A673 (cell line): ENCODE measurements at regions not wholly inside any gene's neighbourhood (a gene's known extent, or its start where the extent isn't known, plus 50 kb on each side); places are given as distances from the start of the nearest gene placed in this dataset.
A peak's percentile ranks its signal among the peaks of the same experiment; 100 is the strongest.

Experiments
- BruUV-seq: library from RNA; stranded (reverse); fragments of 400-500 nt; replicated peaks from 2 replicates; lab custom pipeline; 2021; lab: Mats Ljungman, UMichigan
- CTCF ChIA-PET: fragments of 300-600 bp; sonication (Branson Sonifier 250); formaldehyde crosslinking; loops from one replicate; lab custom pipeline; 2022; ENCODE audit warnings: antibody characterized with exemption; lab: Charles Lee
- POLR2A ChIA-PET: fragments of 300-600 bp; sonication (Branson Sonifier 250); formaldehyde crosslinking; loops from one replicate; lab custom pipeline; 2022; ENCODE audit warnings: antibody characterized with exemption; ENCODE audit not compliant: low non-redundant PET; lab: Charles Lee
- DNase-seq: peaks from one replicate; pipeline ENCODE4 v3.0.0-alpha.2; 2015; ENCODE audit warnings: low spot score
- H3K27ac ChIP-seq: fragments of 200-600 bp; sonication (generic); 2 replicates; pipeline ENCODE4 v1.5.1; 2016; ENCODE audit warnings: mixed run types, low read depth, mild to moderate bottlenecking, mixed read lengths, antibody characterized with exemption, low read length; ENCODE audit not compliant: poor library complexity, severe bottlenecking
- H3K27me3 ChIP-seq: fragments of 200-600 bp; sonication (generic); replicated peaks from 2 replicates; pipeline ENCODE4 v1.6.1; 2017; ENCODE audit warnings: mixed run types, low read depth, mild to moderate bottlenecking, mixed read lengths, antibody characterized with exemption, low read length; ENCODE audit not compliant: insufficient read depth, poor library complexity
- H3K36me3 ChIP-seq: fragments of 200-600 bp; sonication (generic); 2 replicates; pipeline ENCODE4 v1.6.1; 2016; ENCODE audit warnings: mixed run types, mild to moderate bottlenecking, mixed read lengths, antibody characterized with exemption, low read length; ENCODE audit not compliant: insufficient read depth, poor library complexity, severe bottlenecking
- H3K4me1 ChIP-seq: fragments of 200-600 bp; sonication (generic); 2 replicates; pipeline ENCODE4 v1.6.1; 2017; ENCODE audit warnings: mixed run types, mild to moderate bottlenecking, mixed read lengths, antibody characterized with exemption, low read length; ENCODE audit not compliant: insufficient read depth, poor library complexity, severe bottlenecking
- H3K4me3 ChIP-seq: fragments of 200-600 bp; sonication (generic); 2 replicates; pipeline ENCODE4 v1.5.1; 2016; ENCODE audit warnings: low read depth, mixed run types, mild to moderate bottlenecking, mixed read lengths, low read length; ENCODE audit not compliant: poor library complexity, severe bottlenecking
- H3K9me3 ChIP-seq: fragments of 200-600 bp; sonication (generic); 2 replicates; pipeline ENCODE4 v1.6.1; 2016; ENCODE audit warnings: mixed run types, low read depth, mild to moderate bottlenecking, mixed read lengths, antibody characterized with exemption, low read length; ENCODE audit not compliant: poor library complexity, severe bottlenecking
- EZH2 ChIP-seq: fragments of 200-600 bp; sonication (generic); IDR thresholded peaks from 2 replicates; pipeline ENCODE4 v1.6.1; 2017; ENCODE audit warnings: borderline replicate concordance, low read depth, mild to moderate bottlenecking, mixed read lengths, antibody characterized with exemption, low read length; ENCODE audit not compliant: poor library complexity, severe bottlenecking
- intact Hi-C: fragments of 100-400 bp; cut with micrococcal nuclease; formaldehyde crosslinking; loops from one replicate; pipeline ENCODE4 v1.10.0; 2022; ENCODE audit not compliant: unreplicated experiment
- TF ChIP-seq, protein P1 (sequence below): fragments of 300-800, 200-600 bp; sonication (generic); conservative IDR thresholded peaks from 2 replicates; pipeline ENCODE4 v1.5.1; 2017; ENCODE audit warnings: low read depth, mild to moderate bottlenecking, antibody characterized with exemption, low read length, moderate library complexity, mixed read lengths

DNA sequence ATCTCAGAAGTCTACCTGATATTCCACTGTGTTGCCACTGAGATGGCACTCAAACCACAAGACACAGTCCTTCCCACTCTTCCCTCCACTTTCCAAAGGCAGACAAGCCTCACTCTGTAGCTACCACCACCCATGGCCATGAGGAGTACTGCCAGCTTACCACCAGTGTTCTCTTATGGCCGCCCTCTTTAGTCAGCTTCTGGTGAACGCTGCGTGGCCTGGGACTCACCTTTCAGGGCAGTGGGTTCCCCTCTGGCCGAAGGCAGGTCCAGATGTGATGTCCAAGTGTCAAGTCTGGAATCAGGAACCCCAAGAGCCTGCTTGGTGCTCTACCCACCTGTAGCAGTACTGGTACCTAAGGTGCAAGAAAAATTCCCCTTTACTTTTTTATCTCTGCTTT lies 580.8 kb downstream of the LRRIQ3 start:
- ChIA-PET POLR2A (no interaction called here), CTCF (no interaction called here)
- Histone ChIP-seq H3K4me3 (no peak overlapping the region), H3K27ac (no peak overlapping the region), H3K36me3 (no peaks in the 10 kb centered on the region), H3K9me3 (no peaks in the 10 kb centered on the region), H3K27me3 (no peaks in the 10 kb centered on the region), H3K4me1 (no peaks in the 10 kb centered on the region)
- TF ChIP-seq EZH2 = no peak
- TF ChIP-seq, protein P1, sequence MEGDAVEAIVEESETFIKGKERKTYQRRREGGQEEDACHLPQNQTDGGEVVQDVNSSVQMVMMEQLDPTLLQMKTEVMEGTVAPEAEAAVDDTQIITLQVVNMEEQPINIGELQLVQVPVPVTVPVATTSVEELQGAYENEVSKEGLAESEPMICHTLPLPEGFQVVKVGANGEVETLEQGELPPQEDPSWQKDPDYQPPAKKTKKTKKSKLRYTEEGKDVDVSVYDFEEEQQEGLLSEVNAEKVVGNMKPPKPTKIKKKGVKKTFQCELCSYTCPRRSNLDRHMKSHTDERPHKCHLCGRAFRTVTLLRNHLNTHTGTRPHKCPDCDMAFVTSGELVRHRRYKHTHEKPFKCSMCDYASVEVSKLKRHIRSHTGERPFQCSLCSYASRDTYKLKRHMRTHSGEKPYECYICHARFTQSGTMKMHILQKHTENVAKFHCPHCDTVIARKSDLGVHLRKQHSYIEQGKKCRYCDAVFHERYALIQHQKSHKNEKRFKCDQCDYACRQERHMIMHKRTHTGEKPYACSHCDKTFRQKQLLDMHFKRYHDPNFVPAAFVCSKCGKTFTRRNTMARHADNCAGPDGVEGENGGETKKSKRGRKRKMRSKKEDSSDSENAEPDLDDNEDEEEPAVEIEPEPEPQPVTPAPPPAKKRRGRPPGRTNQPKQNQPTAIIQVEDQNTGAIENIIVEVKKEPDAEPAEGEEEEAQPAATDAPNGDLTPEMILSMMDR = no peak
- intact Hi-C loops = no loop called here
- no peak for DNase-seq
- BruUV-seq = no TSS peak

GRCh38 chr1:73611681-73612080 lies 586.3 kb downstream of the LRRIQ3 start:
- CTCF ChIA-PET = no interaction called here
- Histone ChIP-seq H3K36me3 (no peaks in the 10 kb centered on the region), H3K4me1 (no peaks in the 10 kb centered on the region), H3K27ac (no peak overlapping the region), H3K4me3 (no peak overlapping the region), H3K27me3 (peaks cover 7% of the 10 kb centered on the region), H3K9me3 (no peaks in the 10 kb centered on the region)
- TF ChIP-seq, protein P1 = no peak
- TF ChIP-seq EZH2 = no peak
- DNase-seq = no peak
- intact Hi-C loops = no loop called here
- POLR2A ChIA-PET = no interaction called here
- no TSS peak for BruUV-seq

DNA sequence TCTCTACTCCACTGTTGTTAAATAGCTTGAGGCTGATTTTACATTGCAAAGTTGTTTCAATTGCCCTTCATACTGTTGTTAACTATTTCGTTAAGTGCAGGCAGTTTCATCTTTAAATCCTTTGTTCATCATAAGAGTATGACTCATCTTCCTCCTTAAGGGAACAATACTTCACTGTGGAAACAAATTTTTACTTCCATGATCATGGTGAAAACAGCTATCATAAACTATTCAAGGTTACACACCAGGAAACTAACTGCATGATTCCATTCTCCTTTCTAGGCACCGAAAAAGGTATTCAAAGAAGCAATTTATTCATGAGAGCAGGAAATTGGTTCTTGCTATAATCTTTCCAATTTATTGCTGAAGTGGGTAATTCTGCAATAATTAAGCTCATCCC lies 593.2 kb downstream of the LRRIQ3 start:
- Histone ChIP-seq H3K36me3 (no peaks in the 10 kb centered on the region), H3K9me3 (no peaks in the 10 kb centered on the region), H3K27me3 (no peaks in the 10 kb centered on the region), H3K27ac (no peak overlapping the region), H3K4me1 (no peaks in the 10 kb centered on the region), H3K4me3 (no peak overlapping the region)
- ChIA-PET POLR2A (no interaction called here), CTCF (no interaction called here)
- no TSS peak for BruUV-seq
- DNase-seq = peak; percentile 60
- TF ChIP-seq, protein P1 = no peak
- TF ChIP-seq EZH2 = no peak
- intact Hi-C loops = no loop called here
